COLO668 (cell line): ENCODE measurements at regions not wholly inside any gene's neighbourhood (a gene's known extent, or its start where the extent isn't known, plus 50 kb on each side); places are given as distances from the start of the nearest gene placed in this dataset.

Experiments used
- DNase-seq: peaks from one replicate; lab custom pipeline; 2025; ENCODE audit not compliant: unreplicated experiment; lab: John Stamatoyannopoulos, UW

- DNase-seq = peak; percentile 16
Measured at GRCh38 chr9:89986190-89986589, 381.4 kb downstream of the GADD45G start.

GRCh38 chr9:89988458-89988857 is 383.6 kb downstream of the GADD45G start:
- DNase-seq = no peak

GRCh38 chr9:89991204-89991790 is 386.5 kb downstream of the GADD45G start:
- DNase-seq = no peak

- DNase-seq = no peak
Measured at GRCh38 chr9:89992326-89993198, 387.8 kb downstream of the GADD45G start.

- no peak for DNase-seq
Measured at GRCh38 chr9:89993678-89994630, 389.1 kb downstream of the GADD45G start.

- no peak for DNase-seq
Measured at GRCh38 chr9:89994988-89995613, 390.3 kb downstream of the GADD45G start.

- DNase-seq = peak; percentile 46
Measured at GRCh38 chr9:89996116-89996515, 391.3 kb downstream of the GADD45G start.

GRCh38 chr9:89996773-89997172 is 392.0 kb downstream of the GADD45G start:
- peak; percentile 45 for DNase-seq

GRCh38 chr9:89998633-89999032 is 393.8 kb downstream of the GADD45G start:
- DNase-seq = no peak

GRCh38 chr9:89999176-89999533 is 394.3 kb downstream of the GADD45G start:
- DNase-seq = peak; percentile 51

- peak; percentile 83 for DNase-seq
Measured at GRCh38 chr9:89999534-90000370, 394.9 kb downstream of the GADD45G start.

- no peak for DNase-seq
Measured at GRCh38 chr9:90000925-90001324, 396.1 kb downstream of the GADD45G start.

GRCh38 chr9:90001747-90002146 is 396.9 kb downstream of the GADD45G start:
- no peak for DNase-seq

GRCh38 chr9:90002397-90003271 is 397.8 kb downstream of the GADD45G start:
- no peak for DNase-seq

GRCh38 chr9:90005388-90005787 is 400.6 kb downstream of the GADD45G start:
- no peak for DNase-seq

- no peak for DNase-seq
Measured at GRCh38 chr9:90007516-90008440, 403.0 kb downstream of the GADD45G start.

GRCh38 chr9:90009447-90009846 is 404.6 kb downstream of the GADD45G start:
- peak; percentile 42 for DNase-seq

- no peak for DNase-seq
Measured at GRCh38 chr9:90010793-90011192, 406.0 kb downstream of the GADD45G start.
